ENCODE measurements at regions not wholly inside any gene's neighbourhood (a gene's known extent, or its start where the extent isn't known, plus 50 kb on each side); places are given as distances from the start of the nearest gene placed in this dataset.

GRCh38 chr1:29629814-29630516 lies 393.6 kb downstream of the PTPRU start:
- DNase-seq (ENCODE audit: low read depth, low spot score) (no peak), FAIRE-seq (no peak)
- Histone ChIP-seq H3K4me3 (ENCODE audit: control insufficient read depth in 2 of 3, extremely low read depth in 1 of 3, insufficient read depth in 2 of 3, low read depth in 1 of 3, low read length in 3 of 3) (no peak overlapping the region), H4K20me1 (ENCODE audit: control insufficient read depth, extremely low read depth, insufficient read depth, low read length) (no peaks in the 10 kb centered on the region), H3K9me1 (ENCODE audit: control insufficient read depth, extremely low read depth, insufficient read depth, low read length) (no peaks in the 10 kb centered on the region), H3K4me2 (ENCODE audit: control insufficient read depth, extremely low read depth, insufficient read depth, low read depth, low read length) (no peak overlapping the region), H3K79me2 (ENCODE audit: control insufficient read depth, insufficient read depth, low read length) (no peaks in the 10 kb centered on the region), H3K4me1 (ENCODE audit: control insufficient read depth, extremely low read depth, insufficient read depth, low read length) (peaks cover 7% of the 10 kb centered on the region), H3K36me3 (ENCODE audit: control insufficient read depth in 2 of 2, extremely low read depth in 1 of 2, insufficient read depth in 2 of 2, low read length in 2 of 2) (no peaks in the 10 kb centered on the region), H3K27ac (ENCODE audit: control insufficient read depth, insufficient read depth, low read length) (no peak overlapping the region), H3K9ac (ENCODE audit: control insufficient read depth, extremely low read depth, insufficient read depth, low read length) (no peak overlapping the region), H3K9me3 (ENCODE audit: control insufficient read depth, low read depth, low read length) (no peaks in the 10 kb centered on the region), H3K27me3 (ENCODE audit: control insufficient read depth, extremely low read depth, insufficient read depth, low read length) (no peaks in the 10 kb centered on the region), H2AFZ (ENCODE audit: control insufficient read depth, low read length) (no peak overlapping the region)
- TF ChIP-seq EZH2 (IDR thresholded peaks at IDR 0.05; ENCODE audit: low read length), result no peak
- TF ChIP-seq, protein P1, sequence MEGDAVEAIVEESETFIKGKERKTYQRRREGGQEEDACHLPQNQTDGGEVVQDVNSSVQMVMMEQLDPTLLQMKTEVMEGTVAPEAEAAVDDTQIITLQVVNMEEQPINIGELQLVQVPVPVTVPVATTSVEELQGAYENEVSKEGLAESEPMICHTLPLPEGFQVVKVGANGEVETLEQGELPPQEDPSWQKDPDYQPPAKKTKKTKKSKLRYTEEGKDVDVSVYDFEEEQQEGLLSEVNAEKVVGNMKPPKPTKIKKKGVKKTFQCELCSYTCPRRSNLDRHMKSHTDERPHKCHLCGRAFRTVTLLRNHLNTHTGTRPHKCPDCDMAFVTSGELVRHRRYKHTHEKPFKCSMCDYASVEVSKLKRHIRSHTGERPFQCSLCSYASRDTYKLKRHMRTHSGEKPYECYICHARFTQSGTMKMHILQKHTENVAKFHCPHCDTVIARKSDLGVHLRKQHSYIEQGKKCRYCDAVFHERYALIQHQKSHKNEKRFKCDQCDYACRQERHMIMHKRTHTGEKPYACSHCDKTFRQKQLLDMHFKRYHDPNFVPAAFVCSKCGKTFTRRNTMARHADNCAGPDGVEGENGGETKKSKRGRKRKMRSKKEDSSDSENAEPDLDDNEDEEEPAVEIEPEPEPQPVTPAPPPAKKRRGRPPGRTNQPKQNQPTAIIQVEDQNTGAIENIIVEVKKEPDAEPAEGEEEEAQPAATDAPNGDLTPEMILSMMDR (optimal IDR thresholded peaks at IDR 0.05 in 1 of 3, IDR thresholded peaks at IDR 0.05 in 1 of 3, conservative IDR thresholded peaks at IDR 0.05 in 1 of 3; ENCODE audit: extremely low read depth in 1 of 3, insufficient read depth in 2 of 3, low read length in 3 of 3), result no peak
- dilution Hi-C loops (cut with MboI; ENCODE audit: extremely low pct_ligation_motif_present, low sequenced_read_pairs), result no loop called here

- Histone ChIP-seq H3K79me2 (ENCODE audit: control insufficient read depth, insufficient read depth, low read length) (no peaks in the 10 kb centered on the region), H3K36me3 (ENCODE audit: control insufficient read depth in 2 of 2, extremely low read depth in 1 of 2, insufficient read depth in 2 of 2, low read length in 2 of 2) (no peaks in the 10 kb centered on the region), H3K9ac (ENCODE audit: control insufficient read depth, extremely low read depth, insufficient read depth, low read length) (no peak overlapping the region), H2AFZ (ENCODE audit: control insufficient read depth, low read length) (no peak overlapping the region), H3K27me3 (ENCODE audit: control insufficient read depth, extremely low read depth, insufficient read depth, low read length) (no peaks in the 10 kb centered on the region), H4K20me1 (ENCODE audit: control insufficient read depth, extremely low read depth, insufficient read depth, low read length) (no peaks in the 10 kb centered on the region), H3K9me3 (ENCODE audit: control insufficient read depth, low read depth, low read length) (no peaks in the 10 kb centered on the region), H3K4me2 (ENCODE audit: control insufficient read depth, extremely low read depth, insufficient read depth, low read depth, low read length) (no peak overlapping the region), H3K4me3 (ENCODE audit: control insufficient read depth in 2 of 3, extremely low read depth in 1 of 3, insufficient read depth in 2 of 3, low read depth in 1 of 3, low read length in 3 of 3) (no peak overlapping the region), H3K9me1 (ENCODE audit: control insufficient read depth, extremely low read depth, insufficient read depth, low read length) (no peaks in the 10 kb centered on the region), H3K27ac (ENCODE audit: control insufficient read depth, insufficient read depth, low read length) (no peak overlapping the region), H3K4me1 (ENCODE audit: control insufficient read depth, extremely low read depth, insufficient read depth, low read length) (peaks cover 3% of the 10 kb centered on the region)
- dilution Hi-C loops (cut with MboI; ENCODE audit: extremely low pct_ligation_motif_present, low sequenced_read_pairs), result no loop called here
- DNase-seq (ENCODE audit: low read depth, low spot score) (no peak), FAIRE-seq (no peak)
- no peak for TF ChIP-seq EZH2 (IDR thresholded peaks at IDR 0.05; ENCODE audit: low read length)
- TF ChIP-seq, protein P1 (optimal IDR thresholded peaks at IDR 0.05 in 1 of 3, IDR thresholded peaks at IDR 0.05 in 1 of 3, conservative IDR thresholded peaks at IDR 0.05 in 1 of 3; ENCODE audit: extremely low read depth in 1 of 3, insufficient read depth in 2 of 3, low read length in 3 of 3), result no peak
Observed at GRCh38 chr1:29629401-29629800, 393.1 kb downstream of the PTPRU start.

Data from keratinocyte (primary cell).